Osteocyte (in vitro differentiated cells): ENCODE measurements at regions not wholly inside any gene's neighbourhood (a gene's known extent, or its start where the extent isn't known, plus 50 kb on each side); places are given as distances from the start of the nearest gene placed in this dataset.

Experiments
- DNase-seq: peaks from one replicate; pipeline ENCODE4 v3.0.0; 2021; ENCODE audit warnings: mixed read lengths; ENCODE audit not compliant: unreplicated experiment; ENCODE audit errors: extremely low spot score
- H3K27ac Mint-ChIP-seq: one replicate; pipeline ENCODE4 v1.8.0; 2021; ENCODE audit warnings: mild to moderate bottlenecking, mixed read lengths; ENCODE audit not compliant: unreplicated experiment
- H3K27me3 Mint-ChIP-seq: one replicate; pipeline ENCODE4 v1.8.0; 2021; ENCODE audit warnings: mixed read lengths; ENCODE audit not compliant: unreplicated experiment
- H3K36me3 Mint-ChIP-seq: one replicate; pipeline ENCODE4 v1.8.0; 2021; ENCODE audit warnings: mixed read lengths; ENCODE audit not compliant: unreplicated experiment
- H3K4me1 Mint-ChIP-seq: one replicate; pipeline ENCODE4 v1.8.0; 2021; ENCODE audit warnings: mixed read lengths; ENCODE audit not compliant: unreplicated experiment
- H3K4me3 Mint-ChIP-seq: one replicate; pipeline ENCODE4 v1.8.0; 2021; ENCODE audit warnings: mild to moderate bottlenecking, moderate library complexity, mixed read lengths; ENCODE audit not compliant: unreplicated experiment
- H3K9me3 Mint-ChIP-seq: one replicate; pipeline ENCODE4 v1.8.0; 2021; ENCODE audit warnings: mixed read lengths; ENCODE audit not compliant: unreplicated experiment
- CTCF ChIP-seq: fragments of 200-600 bp; sonication (generic); IDR thresholded peaks from 2 replicates; pipeline ENCODE4 v1.5.0; 2021; ENCODE audit warnings: antibody characterized with exemption, mild to moderate bottlenecking, moderate library complexity

GRCh38 chrX:85573801-85574200, 194.3 kb upstream of the POF1B start:
- Mint-ChIP-seq H3K36me3 (no peaks in the 10 kb centered on the region), H3K27ac (no peak overlapping the region), H3K4me3 (no peak overlapping the region), H3K9me3 (peaks cover 4% of the 10 kb centered on the region), H3K27me3 (no peaks in the 10 kb centered on the region), H3K4me1 (no peaks in the 10 kb centered on the region)
- no peak for TF ChIP-seq CTCF
- DNase-seq, result no peak

GRCh38 chrX:85570496-85570895, 191.0 kb upstream of the POF1B start:
- Mint-ChIP-seq H3K27me3 (no peaks in the 10 kb centered on the region), H3K36me3 (no peaks in the 10 kb centered on the region), H3K4me1 (no peaks in the 10 kb centered on the region), H3K4me3 (no peak overlapping the region), H3K27ac (no peak overlapping the region), H3K9me3 (peaks cover 11% of the 10 kb centered on the region)
- no peak for DNase-seq
- no peak for TF ChIP-seq CTCF

- Mint-ChIP-seq H3K27ac (no peak overlapping the region), H3K27me3 (no peaks in the 10 kb centered on the region)
Observed at GRCh38 chrX:85569686-85570085, 190.2 kb upstream of the POF1B start.

GRCh38 chrX:85569096-85569495, 189.6 kb upstream of the POF1B start:
- no peak for DNase-seq
- peaks cover 11% of the 10 kb centered on the region for H3K9me3 Mint-ChIP-seq
- H3K36me3 Mint-ChIP-seq, result no peaks in the 10 kb centered on the region
- no peak for TF ChIP-seq CTCF
- H3K27ac Mint-ChIP-seq, result no peak overlapping the region
- H3K27me3 Mint-ChIP-seq, result no peaks in the 10 kb centered on the region
- H3K4me1 Mint-ChIP-seq, result no peaks in the 10 kb centered on the region
- no peak overlapping the region for H3K4me3 Mint-ChIP-seq

More at GRCh38 chrX:85569686-85570085, 190.2 kb upstream of the POF1B start:
- TF ChIP-seq CTCF, result no peak
- no peaks in the 10 kb centered on the region for H3K36me3 Mint-ChIP-seq
- H3K4me1 Mint-ChIP-seq, result no peaks in the 10 kb centered on the region
- DNase-seq, result no peak
- H3K4me3 Mint-ChIP-seq, result no peak overlapping the region
- H3K9me3 Mint-ChIP-seq, result peaks cover 11% of the 10 kb centered on the region

GRCh38 chrX:85561231-85561630, 181.8 kb upstream of the POF1B start:
- no peaks in the 10 kb centered on the region for H3K4me1 Mint-ChIP-seq
- no peak for DNase-seq
- peaks cover 7% of the 10 kb centered on the region for H3K9me3 Mint-ChIP-seq

More at GRCh38 chrX:85561231-85561630, 181.8 kb upstream of the POF1B start:
- Mint-ChIP-seq H3K27ac (no peak overlapping the region), H3K27me3 (no peaks in the 10 kb centered on the region), H3K4me3 (no peak overlapping the region), H3K36me3 (no peaks in the 10 kb centered on the region)
- TF ChIP-seq CTCF, result no peak
